ENCODE measurements at regions not wholly inside any gene's neighbourhood (a gene's known extent, or its start where the extent isn't known, plus 50 kb on each side); places are given as distances from the start of the nearest gene placed in this dataset.

GRCh38 chr12:53868511-53868986 is 70.1 kb upstream of the HOXC13 start:
- TF ChIP-seq EZH2 (IDR thresholded peaks at IDR 0.05) (no peak), POLR2AphosphoS5 (IDR thresholded peaks at IDR 0.05; ENCODE audit: borderline replicate concordance, low read depth, low read length) (no peak), FOXP2 (optimal IDR thresholded peaks at IDR 0.05; ENCODE audit: control extremely low read depth, extremely low read length, insufficient read depth) (no peak)
